Activated CD4-positive, alpha-beta T cell treated with anti-CD3 and anti-CD28 coated beads, Interleukin-2, Interleukin-6, amounts not matched to agents 100 ng/mL and 50 ng/mL, durations not matched to agents 16 hours and 8 hours (primary cell): ENCODE measurements at regions not wholly inside any gene's neighbourhood (a gene's known extent, or its start where the extent isn't known, plus 50 kb on each side); places are given as distances from the start of the nearest gene placed in this dataset.

ENCODE experiments used
- DNase-seq: peaks from one replicate; pipeline ENCODE4 v3.0.0-alpha.2; 2020

DNA sequence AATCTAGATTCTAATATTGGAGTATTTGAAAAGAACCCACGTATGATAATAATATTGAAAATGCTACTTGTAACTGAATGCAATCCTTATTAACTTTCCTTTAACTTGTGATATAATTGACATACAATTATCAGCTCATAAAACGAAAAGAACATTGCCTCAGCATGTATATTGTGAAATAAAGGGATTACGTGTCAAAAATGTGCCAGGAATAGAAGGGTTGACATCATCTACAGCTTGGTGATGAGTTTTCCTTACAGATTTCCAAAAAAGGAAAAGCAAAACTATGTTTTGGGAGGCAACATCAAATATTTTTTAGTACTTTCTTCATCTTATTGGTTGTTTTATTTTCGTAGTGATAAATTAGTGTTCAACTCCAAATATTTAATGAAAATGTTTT is 266.0 kb upstream of the PTGER4 start:
- DNase-seq = no peak

- DNase-seq = no peak
Measured at GRCh38 chr5:40412771-40413170, 266.9 kb upstream of the PTGER4 start.

DNA sequence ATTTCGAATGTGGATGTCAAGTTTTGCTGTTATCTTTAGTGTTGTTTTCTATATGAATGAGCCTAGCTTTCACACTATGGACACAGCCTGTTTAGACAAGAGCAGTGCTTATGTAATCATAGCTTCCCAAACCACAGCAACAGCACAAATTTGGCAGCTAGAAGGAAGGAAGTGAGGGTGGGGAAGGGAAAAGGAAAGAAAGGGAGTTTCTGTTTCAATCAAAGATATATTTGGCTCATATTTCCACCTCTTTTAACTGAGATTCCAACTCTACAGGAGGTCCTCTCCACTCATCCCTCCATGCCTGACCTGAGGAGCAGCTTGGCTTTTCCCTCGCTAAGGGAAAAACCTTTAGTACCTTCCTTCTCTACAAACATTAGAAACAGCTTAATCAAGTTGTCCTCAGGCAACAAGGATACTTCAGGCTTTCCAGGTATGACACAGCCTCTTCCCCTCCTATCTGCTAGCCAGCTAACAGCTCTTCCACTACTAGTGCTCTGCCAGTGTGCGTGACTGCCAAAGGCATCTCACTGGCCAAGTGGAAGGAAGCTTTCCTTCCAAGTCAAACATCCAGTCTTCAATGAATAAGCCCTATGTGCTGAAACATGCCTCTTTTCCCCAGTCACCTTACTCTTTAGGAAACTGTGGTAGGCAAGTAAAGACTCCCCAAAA is 268.6 kb upstream of the PTGER4 start:
- DNase-seq = peak; percentile 70

GRCh38 chr5:40410231-40410861 is 269.4 kb upstream of the PTGER4 start:
- peak; percentile 89 for DNase-seq

- DNase-seq = peak; percentile 77
Measured at GRCh38 chr5:40409601-40410000, 270.1 kb upstream of the PTGER4 start.

- peak; percentile 58 for DNase-seq
Measured at GRCh38 chr5:40406741-40407211, 272.9 kb upstream of the PTGER4 start.

- DNase-seq = peak; percentile 86
Measured at GRCh38 chr5:40405996-40406740, 273.5 kb upstream of the PTGER4 start.

GRCh38 chr5:40405230-40405629 is 274.5 kb upstream of the PTGER4 start:
- peak; percentile 60 for DNase-seq

DNA sequence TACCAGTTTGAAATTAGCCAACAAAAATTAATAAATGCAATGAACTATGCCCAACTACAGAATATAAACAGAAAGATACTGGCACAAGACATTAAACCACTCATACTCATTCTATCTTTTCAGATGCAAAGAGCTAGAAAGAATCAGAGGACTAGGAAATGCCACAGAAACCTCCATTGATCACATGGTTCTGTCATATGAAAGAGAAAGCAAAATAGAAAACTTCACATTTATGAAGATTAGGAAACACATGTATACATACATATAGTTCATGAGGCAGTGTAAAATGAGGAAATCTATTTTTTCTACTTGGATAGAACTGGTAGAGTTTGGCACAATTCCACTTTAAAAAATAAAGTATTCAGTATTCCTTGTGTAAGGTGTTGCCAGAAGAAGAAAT is 275.1 kb upstream of the PTGER4 start:
- peak; percentile 67 for DNase-seq

DNA sequence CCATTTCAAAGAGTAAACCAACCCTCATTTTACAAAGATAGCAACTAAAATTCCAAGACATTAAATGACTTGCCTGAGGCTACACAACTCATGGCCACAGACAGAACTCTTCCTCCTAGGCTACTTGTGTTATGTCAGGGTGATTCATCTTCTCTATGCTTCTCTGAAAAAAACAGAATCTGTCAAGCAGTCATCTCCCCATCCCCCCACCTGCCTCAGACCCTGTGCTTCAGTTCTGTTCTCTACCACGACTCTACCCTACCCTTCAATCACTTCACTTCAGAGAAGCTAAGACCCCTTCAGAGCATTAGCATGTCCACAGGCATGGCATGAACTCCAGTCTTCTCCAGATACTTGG is 277.7 kb upstream of the PTGER4 start:
- peak; percentile 76 for DNase-seq

DNA sequence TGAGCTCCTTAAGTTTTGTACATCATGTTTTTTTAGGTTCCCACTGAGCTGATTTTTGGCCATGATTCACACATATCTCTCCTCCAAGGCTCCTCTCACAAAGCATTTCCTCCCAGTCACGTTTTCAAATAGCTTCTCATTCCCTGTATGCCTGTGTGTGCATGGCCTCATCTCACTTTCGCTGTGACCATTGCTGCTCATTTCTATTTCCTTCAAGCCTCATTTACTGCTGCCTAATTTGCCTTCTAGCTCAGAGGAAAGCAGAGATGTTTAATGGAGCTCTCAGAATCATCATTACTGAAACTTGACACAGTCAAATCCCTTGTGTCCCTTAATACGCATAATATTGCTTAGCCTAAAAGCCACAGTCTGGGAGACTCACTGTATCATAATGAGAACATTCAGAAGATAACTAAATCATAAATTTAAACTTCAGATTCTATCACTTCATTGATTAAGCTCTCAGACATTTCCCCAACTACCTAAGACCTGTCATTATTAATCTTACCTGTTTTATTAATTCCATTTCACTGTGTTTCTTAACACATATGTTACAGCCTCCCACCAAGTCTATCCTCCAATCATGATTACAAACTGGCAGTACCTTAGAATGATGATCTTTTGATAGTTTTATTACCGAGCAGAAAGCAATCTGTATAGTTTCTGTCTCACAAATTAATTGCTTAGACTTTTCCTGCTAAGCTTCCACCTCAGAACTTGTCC is 278.3 kb upstream of the PTGER4 start:
- DNase-seq = peak; percentile 80

- no peak for DNase-seq
Measured at GRCh38 chr5:40400245-40400644, 279.5 kb upstream of the PTGER4 start.

GRCh38 chr5:40399349-40399748 is 280.4 kb upstream of the PTGER4 start:
- no peak for DNase-seq

- no peak for DNase-seq
Measured at GRCh38 chr5:40397976-40398375, 281.7 kb upstream of the PTGER4 start.

- no peak for DNase-seq
Measured at GRCh38 chr5:40397091-40397490, 282.6 kb upstream of the PTGER4 start.

DNA sequence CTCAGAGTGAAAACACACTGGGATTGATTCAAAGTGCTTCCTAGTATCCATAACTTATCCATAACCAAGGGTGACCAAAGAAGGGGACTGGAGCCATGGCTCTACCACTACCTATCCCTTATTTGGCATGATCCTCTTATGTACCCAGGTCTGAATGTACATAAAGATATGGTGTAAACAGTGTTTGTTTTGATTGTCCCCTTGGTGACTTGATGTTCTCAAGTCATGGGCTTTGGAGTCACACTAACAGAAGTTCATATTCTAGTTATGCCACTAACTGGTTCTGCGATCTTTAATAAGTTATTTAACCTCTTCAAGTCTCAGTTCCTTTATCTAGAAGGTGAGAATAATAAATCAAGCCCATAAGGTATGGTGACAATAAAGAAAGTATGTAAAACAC is 283.4 kb upstream of the PTGER4 start:
- no peak for DNase-seq

- DNase-seq = no peak
Measured at GRCh38 chr5:40395251-40395650, 284.5 kb upstream of the PTGER4 start.

DNA sequence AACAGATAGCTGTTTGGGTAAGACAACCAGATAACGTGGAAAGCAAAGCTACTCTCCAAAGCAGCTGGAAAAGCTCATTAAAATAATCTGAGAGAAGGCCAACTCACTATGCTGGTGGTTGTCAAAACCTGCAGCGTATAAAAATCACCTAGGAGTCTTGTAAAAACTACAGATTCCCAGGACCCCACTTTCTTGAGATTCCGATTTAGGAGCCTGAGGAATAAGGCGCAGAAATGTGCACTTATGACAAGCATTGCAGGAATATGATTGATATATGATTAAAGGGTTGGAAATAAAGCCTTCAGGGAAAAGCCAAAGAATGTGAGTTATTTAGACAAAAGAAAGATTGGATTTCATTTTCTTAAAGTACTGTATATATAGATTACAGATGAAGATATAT is 285.0 kb upstream of the PTGER4 start:
- no peak for DNase-seq

DNA sequence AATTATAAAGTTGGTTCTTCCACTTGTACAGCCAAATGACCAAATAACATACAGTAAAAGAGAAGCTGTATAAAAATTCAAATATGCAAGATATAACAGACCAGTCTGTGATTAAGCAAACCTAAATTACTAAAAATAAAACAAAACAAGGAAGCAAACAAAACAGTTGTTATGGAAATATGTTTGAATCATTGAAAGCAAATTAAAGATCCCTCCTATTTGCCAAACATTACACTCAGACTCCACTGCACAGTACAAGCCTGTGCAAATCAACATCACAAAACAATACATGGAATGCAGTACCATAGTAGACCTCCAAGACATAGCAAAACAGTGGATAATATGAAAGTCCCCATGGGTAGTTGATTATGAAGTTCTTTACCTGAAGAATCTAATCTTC is 288.1 kb upstream of the PTGER4 start:
- DNase-seq = no peak

GRCh38 chr5:40390281-40391149 is 289.2 kb upstream of the PTGER4 start:
- no peak for DNase-seq

- no peak for DNase-seq
Measured at GRCh38 chr5:40389591-40389990, 290.1 kb upstream of the PTGER4 start.

- peak; percentile 90 for DNase-seq
Measured at GRCh38 chr5:40386289-40386688, 293.4 kb upstream of the PTGER4 start.
